A204.1 (cell line): ENCODE measurements at regions not wholly inside any gene's neighbourhood (a gene's known extent, or its start where the extent isn't known, plus 50 kb on each side); places are given as distances from the start of the nearest gene placed in this dataset.
"Not testable (repeated sequence)": the region's sequence is repeated elsewhere in the genome, so short reads cannot be mapped to it uniquely, and the experiment has no call there.

Experiments used
- FAIRE-seq: peaks from 2 replicates; lab custom pipeline; 2012; peaks lifted over from hg19 to GRCh38; lab: Jason Lieb, UNC

GRCh38 chr21:22020221-22020620 is 1022.0 kb downstream of the NCAM2 start:
- no peak for FAIRE-seq

- not testable (repeated sequence) for FAIRE-seq
These were observed 1025.7 kb downstream of the NCAM2 start for GRCh38 chr21:22023896-22024295.

GRCh38 chr21:22044431-22044830 is 1046.2 kb downstream of the NCAM2 start:
- FAIRE-seq, result no peak

- no peak for FAIRE-seq
These were observed 1048.4 kb downstream of the NCAM2 start for GRCh38 chr21:22046576-22046975.

GRCh38 chr21:22056904-22057303 is 1058.7 kb downstream of the NCAM2 start:
- no peak for FAIRE-seq

- peak; percentile 54 for FAIRE-seq
These were observed 1064.4 kb downstream of the NCAM2 start for GRCh38 chr21:22062472-22063139.

GRCh38 chr21:22063140-22063539 is 1064.9 kb downstream of the NCAM2 start:
- FAIRE-seq, result no peak

GRCh38 chr21:22076471-22076870 is 1078.3 kb downstream of the NCAM2 start:
- FAIRE-seq, result no peak

- no peak for FAIRE-seq
These were observed 1085.7 kb downstream of the NCAM2 start for GRCh38 chr21:22083899-22084298.

- no peak for FAIRE-seq
These were observed 1098.1 kb downstream of the NCAM2 start for GRCh38 chr21:22096314-22096713.

GRCh38 chr21:22106720-22107410 is 1108.7 kb downstream of the NCAM2 start:
- FAIRE-seq, result no peak

GRCh38 chr21:22115746-22116145 is 1117.5 kb downstream of the NCAM2 start:
- no peak for FAIRE-seq

GRCh38 chr21:22120616-22121266 is 1122.5 kb downstream of the NCAM2 start:
- FAIRE-seq, result no peak

GRCh38 chr21:22125581-22125980 is 1127.4 kb downstream of the NCAM2 start:
- FAIRE-seq, result no peak

- FAIRE-seq, result peak; percentile 87
These were observed 1130.5 kb downstream of the NCAM2 start for GRCh38 chr21:22128671-22129070.

- no peak for FAIRE-seq
These were observed 1134.3 kb downstream of the NCAM2 start for GRCh38 chr21:22132358-22133071.

- FAIRE-seq, result no peak
These were observed 1138.5 kb downstream of the NCAM2 start for GRCh38 chr21:22136740-22137139.

GRCh38 chr21:22138297-22139016 is 1140.2 kb downstream of the NCAM2 start:
- no peak for FAIRE-seq

- no peak for FAIRE-seq
These were observed 1147.3 kb downstream of the NCAM2 start for GRCh38 chr21:22145545-22145944.

- no peak for FAIRE-seq
These were observed 1156.5 kb downstream of the NCAM2 start for GRCh38 chr21:22154579-22155274.

- FAIRE-seq, result no peak
These were observed 1166.7 kb downstream of the NCAM2 start for GRCh38 chr21:22164912-22165311.

GRCh38 chr21:22174746-22175145 is 1176.5 kb downstream of the NCAM2 start:
- FAIRE-seq, result no peak
